ENCODE measurements at regions not wholly inside any gene's neighbourhood (a gene's known extent, or its start where the extent isn't known, plus 50 kb on each side); places are given as distances from the start of the nearest gene placed in this dataset.
"Not testable (repeated sequence)": the region's sequence is repeated elsewhere in the genome, so short reads cannot be mapped to it uniquely, and the experiment has no call there.

DNA sequence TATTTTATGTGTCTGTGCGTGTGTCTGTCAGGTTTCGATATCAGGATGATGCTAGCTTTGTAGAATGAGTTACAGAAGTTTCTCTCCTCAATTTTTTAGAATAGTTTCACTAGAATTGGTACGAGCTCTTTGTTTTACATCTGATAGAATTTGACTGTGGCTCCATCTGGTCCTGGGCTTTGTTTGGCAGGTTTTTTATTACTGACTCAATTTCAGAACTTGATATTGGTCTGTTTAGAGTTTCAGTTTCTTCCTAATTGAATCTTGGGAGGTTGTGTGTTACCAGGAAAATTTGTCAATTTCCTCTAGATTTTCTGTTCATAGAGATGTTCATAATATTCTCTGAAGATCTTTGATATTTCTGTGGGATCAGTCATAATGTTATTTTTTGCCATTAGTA lies 289.4 kb upstream of the COL3A1 start:
- TF ChIP-seq, protein P1, sequence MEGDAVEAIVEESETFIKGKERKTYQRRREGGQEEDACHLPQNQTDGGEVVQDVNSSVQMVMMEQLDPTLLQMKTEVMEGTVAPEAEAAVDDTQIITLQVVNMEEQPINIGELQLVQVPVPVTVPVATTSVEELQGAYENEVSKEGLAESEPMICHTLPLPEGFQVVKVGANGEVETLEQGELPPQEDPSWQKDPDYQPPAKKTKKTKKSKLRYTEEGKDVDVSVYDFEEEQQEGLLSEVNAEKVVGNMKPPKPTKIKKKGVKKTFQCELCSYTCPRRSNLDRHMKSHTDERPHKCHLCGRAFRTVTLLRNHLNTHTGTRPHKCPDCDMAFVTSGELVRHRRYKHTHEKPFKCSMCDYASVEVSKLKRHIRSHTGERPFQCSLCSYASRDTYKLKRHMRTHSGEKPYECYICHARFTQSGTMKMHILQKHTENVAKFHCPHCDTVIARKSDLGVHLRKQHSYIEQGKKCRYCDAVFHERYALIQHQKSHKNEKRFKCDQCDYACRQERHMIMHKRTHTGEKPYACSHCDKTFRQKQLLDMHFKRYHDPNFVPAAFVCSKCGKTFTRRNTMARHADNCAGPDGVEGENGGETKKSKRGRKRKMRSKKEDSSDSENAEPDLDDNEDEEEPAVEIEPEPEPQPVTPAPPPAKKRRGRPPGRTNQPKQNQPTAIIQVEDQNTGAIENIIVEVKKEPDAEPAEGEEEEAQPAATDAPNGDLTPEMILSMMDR (conservative IDR thresholded peaks at IDR 0.05): no peak
- no peak overlapping the region for H3K27ac ChIP-seq

DNA sequence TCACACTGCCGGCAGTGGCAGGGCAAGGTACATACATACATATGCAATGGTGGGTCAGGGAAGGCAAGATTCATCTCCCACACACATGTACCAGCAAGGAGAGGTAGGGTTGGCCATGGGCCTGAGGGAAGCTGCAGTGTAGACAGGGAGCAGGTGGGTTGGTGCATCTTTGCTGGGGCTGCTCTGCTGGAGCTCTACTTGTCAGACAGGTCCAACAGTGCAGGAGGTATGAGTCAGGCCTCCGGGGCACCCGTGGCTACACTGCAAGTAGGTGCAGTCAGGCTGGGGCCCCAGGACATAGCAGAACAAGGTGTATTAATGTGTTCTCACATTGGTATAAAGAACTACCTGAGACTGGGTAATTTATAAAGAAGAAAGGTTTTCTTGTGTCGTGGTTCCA lies 281.1 kb upstream of the COL3A1 start:
- TF ChIP-seq, protein P1 (conservative IDR thresholded peaks at IDR 0.05): no peak

DNA sequence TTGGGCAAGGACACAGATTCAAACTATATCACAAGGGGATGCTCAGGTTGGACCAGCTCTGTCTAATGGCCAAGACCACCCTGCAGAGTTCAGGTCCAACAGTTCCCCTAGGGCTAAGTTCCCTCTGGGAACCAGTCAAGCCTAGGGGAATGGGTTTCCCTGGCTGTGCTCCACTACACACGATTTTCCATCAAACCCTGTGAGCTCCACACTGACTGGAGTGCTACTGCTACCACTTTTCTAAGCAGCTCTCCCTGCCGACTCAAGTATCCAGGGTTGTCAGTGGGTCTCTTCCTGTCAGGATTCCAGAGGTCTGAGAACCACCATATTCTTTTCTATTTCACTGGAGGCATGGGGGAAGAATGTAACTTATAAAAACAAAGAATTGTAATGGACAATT lies 280.4 kb upstream of the COL3A1 start:
- TF ChIP-seq, protein P1 (conservative IDR thresholded peaks at IDR 0.05): no peak

More for the DNA sequence above, 281.1 kb upstream of the COL3A1 start:
- no peak overlapping the region for H3K27ac ChIP-seq

DNA sequence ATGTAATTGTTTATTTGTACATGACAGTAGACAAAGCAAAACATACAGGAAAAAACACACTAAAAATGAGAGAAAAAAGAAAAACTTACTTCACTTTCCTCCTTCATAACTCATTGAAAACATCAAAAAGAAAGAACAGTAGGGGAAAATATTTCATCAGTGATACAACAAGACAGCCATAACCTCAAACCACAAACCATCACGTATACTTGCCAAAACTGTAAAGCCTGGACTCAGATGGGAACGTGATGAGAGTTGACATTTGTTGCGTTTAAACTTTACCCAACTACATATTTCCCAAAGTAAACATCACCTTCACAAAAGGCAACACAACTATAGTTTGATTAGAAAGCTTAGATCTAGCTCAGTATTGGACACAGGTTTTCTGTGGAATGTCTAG lies 278.2 kb upstream of the COL3A1 start:
- TF ChIP-seq, protein P1 (conservative IDR thresholded peaks at IDR 0.05): no peak
- H3K27ac ChIP-seq: no peak overlapping the region

More for the DNA sequence above, 280.4 kb upstream of the COL3A1 start:
- no peak overlapping the region for H3K27ac ChIP-seq

DNA sequence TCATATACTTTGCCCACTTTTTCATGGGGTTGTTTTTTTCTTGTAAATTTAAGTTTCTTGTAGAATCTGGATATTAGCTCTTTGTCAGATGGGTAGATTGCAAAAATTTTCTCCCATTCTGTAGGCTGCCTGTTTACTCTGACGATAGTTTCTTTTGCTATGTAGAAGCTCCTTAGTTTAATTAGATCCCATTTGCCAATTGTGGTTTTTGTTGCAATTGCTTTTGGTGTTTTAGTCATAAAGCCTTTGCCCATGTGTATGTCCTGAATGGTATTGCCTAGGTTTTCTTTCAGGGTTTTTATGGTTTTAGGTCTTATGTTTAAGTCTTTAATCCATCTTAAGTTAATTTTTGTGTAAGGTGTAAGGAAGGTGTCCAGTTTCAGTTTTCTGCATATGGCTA lies 276.0 kb upstream of the COL3A1 start:
- not testable (repeated sequence) for H3K27ac ChIP-seq

DNA sequence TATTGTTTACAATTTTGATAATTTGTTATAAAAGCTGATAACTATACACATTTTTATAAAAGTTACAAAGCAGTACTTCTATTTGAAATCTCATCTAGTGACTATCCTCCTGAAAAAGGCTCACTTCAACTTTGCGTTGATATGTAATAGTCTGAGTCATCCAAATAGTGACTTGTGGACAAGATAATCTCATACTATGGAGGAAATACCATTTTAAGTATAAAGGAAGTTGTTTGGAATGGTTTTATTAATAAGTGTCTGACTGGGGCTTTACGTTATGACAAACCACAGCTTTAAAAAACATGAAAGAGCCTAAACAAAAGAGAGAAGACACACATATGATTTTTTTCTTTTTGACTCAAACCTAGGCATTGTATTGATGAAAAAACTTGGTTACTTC lies 272.3 kb upstream of the COL3A1 start:
- TF ChIP-seq, protein P1 (conservative IDR thresholded peaks at IDR 0.05): no peak
- no peak overlapping the region for H3K27ac ChIP-seq

DNA sequence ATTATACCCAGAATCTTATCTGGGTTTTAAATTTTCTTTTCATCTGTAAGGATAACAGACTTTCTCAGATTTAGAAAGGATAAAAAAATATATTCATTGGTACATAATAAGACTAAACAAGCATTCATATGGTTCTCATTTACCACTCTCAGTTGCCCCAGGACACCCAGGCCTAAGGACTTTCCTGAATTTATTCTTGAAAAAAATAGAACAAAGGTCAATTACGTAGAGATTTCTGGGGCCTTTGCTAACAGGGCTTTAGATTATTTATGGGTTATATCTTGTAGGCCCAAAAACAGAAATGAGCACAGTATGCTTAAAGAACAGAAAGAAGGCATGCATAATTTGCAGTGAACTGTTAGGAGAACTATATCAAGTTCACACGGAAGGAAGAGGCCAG lies 269.0 kb upstream of the COL3A1 start:
- TF ChIP-seq, protein P1 (conservative IDR thresholded peaks at IDR 0.05): no peak
- H3K27ac ChIP-seq: no peak overlapping the region

DNA sequence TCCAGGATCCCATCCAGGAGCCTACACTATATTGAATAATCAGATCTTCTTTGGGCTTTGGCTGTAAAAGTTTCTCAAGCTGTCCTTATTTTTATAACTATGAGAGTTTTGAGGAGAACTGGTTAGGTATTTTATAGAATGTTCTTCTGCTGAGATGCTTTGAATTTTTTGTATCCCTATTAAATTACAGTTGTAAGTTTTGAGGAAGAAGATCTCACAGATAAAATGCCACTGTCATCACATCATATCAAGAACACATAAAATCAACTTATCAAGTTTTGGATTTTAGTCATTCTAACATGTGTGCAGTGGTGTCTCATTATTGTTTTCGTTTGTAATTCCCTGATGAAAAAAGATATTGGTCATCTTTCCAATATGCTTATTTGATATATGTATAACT lies 260.2 kb upstream of the COL3A1 start:
- H3K27ac ChIP-seq: no peak overlapping the region
- TF ChIP-seq, protein P1 (conservative IDR thresholded peaks at IDR 0.05): no peak
